NB4 (cell line): ENCODE measurements at regions not wholly inside any gene's neighbourhood (a gene's known extent, or its start where the extent isn't known, plus 50 kb on each side); places are given as distances from the start of the nearest gene placed in this dataset.
A peak's percentile ranks its signal among the peaks of the same experiment; 100 is the strongest.

ENCODE experiments used
- DNase-seq: peaks from one replicate; pipeline ENCODE4 v3.0.0; 2010; ENCODE audit warnings: low read depth
- H3K4me3 ChIP-seq: one replicate; pipeline ENCODE4 v1.5.1; 2011; ENCODE audit warnings: mild to moderate bottlenecking, low read depth, low read length, moderate library complexity
- MYC ChIP-seq: IDR thresholded peaks from 2 replicates; pipeline ENCODE4 v1.6.1; 2011; ENCODE audit warnings: low read depth, low read length
- POLR2A ChIP-seq: IDR thresholded peaks from 2 replicates; pipeline ENCODE4 v1.6.1; 2011; ENCODE audit warnings: mild to moderate bottlenecking; ENCODE audit not compliant: insufficient read length; ENCODE audit errors: extremely low read depth
- TF ChIP-seq, protein P1 (sequence below): IDR thresholded peaks from one replicate; pipeline ENCODE4 v1.5.1; 2012; ENCODE audit warnings: low read depth, low read length
- TF ChIP-seq, protein P2 (sequence below): IDR thresholded peaks from 2 replicates; pipeline ENCODE4 v1.6.1; 2011; ENCODE audit warnings: low read depth, low read length

- no peak overlapping the region for H3K4me3 ChIP-seq
- TF ChIP-seq POLR2A = no peak
- TF ChIP-seq, protein P1, sequence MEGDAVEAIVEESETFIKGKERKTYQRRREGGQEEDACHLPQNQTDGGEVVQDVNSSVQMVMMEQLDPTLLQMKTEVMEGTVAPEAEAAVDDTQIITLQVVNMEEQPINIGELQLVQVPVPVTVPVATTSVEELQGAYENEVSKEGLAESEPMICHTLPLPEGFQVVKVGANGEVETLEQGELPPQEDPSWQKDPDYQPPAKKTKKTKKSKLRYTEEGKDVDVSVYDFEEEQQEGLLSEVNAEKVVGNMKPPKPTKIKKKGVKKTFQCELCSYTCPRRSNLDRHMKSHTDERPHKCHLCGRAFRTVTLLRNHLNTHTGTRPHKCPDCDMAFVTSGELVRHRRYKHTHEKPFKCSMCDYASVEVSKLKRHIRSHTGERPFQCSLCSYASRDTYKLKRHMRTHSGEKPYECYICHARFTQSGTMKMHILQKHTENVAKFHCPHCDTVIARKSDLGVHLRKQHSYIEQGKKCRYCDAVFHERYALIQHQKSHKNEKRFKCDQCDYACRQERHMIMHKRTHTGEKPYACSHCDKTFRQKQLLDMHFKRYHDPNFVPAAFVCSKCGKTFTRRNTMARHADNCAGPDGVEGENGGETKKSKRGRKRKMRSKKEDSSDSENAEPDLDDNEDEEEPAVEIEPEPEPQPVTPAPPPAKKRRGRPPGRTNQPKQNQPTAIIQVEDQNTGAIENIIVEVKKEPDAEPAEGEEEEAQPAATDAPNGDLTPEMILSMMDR = no peak
- no peak for TF ChIP-seq MYC
- TF ChIP-seq, protein P2, sequence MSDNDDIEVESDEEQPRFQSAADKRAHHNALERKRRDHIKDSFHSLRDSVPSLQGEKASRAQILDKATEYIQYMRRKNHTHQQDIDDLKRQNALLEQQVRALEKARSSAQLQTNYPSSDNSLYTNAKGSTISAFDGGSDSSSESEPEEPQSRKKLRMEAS = no peak
- no peak for DNase-seq
Measured at GRCh38 chr16:86949116-86949515, 368.1 kb downstream of the C16orf95 start.

- H3K4me3 ChIP-seq = no peak overlapping the region
- no peak for TF ChIP-seq MYC
- TF ChIP-seq, protein P1 = no peak
- TF ChIP-seq, protein P2 = no peak
- TF ChIP-seq POLR2A = no peak
- DNase-seq = no peak
Measured at GRCh38 chr16:86949630-86950029, 367.6 kb downstream of the C16orf95 start.

DNA sequence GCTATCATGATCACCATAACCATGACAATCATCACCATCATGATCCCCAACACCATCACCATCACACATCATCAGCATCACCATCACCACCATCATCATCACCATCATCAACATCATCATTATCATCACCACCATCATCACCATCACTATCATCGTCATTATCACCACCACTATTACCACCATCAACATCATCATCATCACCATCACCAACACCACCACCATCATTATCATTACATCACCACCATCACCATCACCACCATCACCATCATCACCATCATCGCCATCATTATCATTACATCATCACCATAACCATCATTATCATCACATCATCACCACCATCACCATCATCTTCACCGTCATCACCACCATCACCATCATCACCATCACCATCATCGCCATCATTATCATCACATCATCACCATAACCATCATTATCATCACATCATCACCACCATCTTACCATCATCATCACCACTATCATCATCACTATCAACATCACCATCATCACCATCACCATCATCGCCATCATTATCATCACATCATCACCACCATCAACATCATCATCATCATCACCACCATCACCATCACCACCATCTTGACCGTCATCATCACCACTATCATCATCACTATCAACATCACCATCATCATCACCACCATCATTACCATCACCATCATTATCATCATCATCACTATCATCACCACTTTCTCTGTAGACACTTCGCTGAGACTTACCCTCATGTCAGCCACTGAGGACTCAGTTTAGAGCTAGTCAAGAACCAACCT lies 366.0 kb downstream of the C16orf95 start:
- DNase-seq = no peak
- H3K4me3 ChIP-seq = no peak overlapping the region
- TF ChIP-seq, protein P2 = no peak
- TF ChIP-seq POLR2A = no peak
- no peak for TF ChIP-seq MYC
- TF ChIP-seq, protein P1 = no peak

DNA sequence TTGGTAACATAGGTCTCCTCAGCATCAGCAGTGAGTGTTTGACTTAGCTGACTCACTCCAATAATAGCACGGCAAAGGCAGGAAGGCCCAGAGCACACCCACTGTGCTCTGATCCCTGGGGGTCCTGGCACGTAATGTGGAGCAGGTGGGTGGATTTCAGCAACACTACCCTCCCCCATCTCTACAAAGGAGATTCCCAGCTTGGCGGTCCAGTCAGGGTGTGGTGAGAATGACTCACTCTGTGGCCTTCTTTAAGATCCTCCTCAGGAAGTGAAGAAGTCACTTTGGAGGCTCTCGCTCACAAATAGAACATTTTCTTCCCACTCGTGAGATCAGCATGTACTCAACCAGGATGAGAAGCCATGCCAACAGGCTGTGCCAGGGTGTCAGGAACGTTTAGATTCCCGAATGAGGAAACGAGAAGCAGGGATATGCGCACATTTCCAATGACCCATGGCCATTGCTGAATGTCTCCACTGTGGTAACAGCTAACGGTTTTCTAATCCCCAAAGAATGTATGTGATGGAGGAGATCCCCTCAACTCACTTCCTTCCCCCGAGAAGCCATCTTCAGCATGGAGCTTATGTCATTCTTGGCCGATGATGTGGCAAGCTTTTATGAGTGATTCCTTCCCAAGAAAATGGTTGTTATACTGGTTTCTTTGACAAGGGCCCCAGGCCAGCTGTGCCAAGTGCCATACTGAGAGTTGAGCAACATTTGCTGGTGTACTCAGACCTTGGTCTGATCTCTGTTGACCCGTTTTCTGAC lies 365.2 kb downstream of the C16orf95 start:
- DNase-seq = peak; percentile 97
- TF ChIP-seq, protein P2 = peak; percentile 46; the same call in 1 of the 2 replicates
- TF ChIP-seq, protein P1 = no peak
- peak overlapping the region; percentile 46 for H3K4me3 ChIP-seq

- H3K4me3 ChIP-seq = no peak overlapping the region
- DNase-seq = peak; percentile 56
- TF ChIP-seq MYC (no peak), POLR2A (no peak)
- TF ChIP-seq, protein P1 = no peak
- TF ChIP-seq, protein P2 = no peak
Measured at GRCh38 chr16:86952769-86953168, 364.4 kb downstream of the C16orf95 start.
